ENCODE measurements at regions not wholly inside any gene's neighbourhood (a gene's known extent, or its start where the extent isn't known, plus 50 kb on each side); places are given as distances from the start of the nearest gene placed in this dataset.

DNA sequence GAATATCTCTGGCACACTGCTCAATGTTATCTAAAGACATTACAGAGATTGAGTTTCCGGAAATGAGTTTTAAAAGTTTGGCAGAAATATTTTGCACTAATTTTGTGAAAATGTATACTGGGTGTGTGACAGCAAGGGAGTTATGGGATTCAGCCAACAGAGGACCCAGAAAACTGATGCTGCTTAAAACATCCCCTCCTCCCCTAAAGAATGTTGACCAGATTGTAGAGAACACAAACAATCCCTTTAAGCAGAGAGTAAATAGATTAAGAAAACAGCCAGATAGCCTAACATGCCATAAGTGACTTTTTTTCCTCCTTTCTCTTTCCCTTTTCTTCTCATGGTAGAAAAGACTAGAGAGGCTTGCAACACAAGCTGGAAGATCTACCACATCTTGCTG lies 928.0 kb upstream of the ALCAM start:
- no peak for TF ChIP-seq SPI1 (IDR thresholded peaks at IDR 0.05; ENCODE audit: borderline replicate concordance, low read depth)
- TF ChIP-seq, protein P1, sequence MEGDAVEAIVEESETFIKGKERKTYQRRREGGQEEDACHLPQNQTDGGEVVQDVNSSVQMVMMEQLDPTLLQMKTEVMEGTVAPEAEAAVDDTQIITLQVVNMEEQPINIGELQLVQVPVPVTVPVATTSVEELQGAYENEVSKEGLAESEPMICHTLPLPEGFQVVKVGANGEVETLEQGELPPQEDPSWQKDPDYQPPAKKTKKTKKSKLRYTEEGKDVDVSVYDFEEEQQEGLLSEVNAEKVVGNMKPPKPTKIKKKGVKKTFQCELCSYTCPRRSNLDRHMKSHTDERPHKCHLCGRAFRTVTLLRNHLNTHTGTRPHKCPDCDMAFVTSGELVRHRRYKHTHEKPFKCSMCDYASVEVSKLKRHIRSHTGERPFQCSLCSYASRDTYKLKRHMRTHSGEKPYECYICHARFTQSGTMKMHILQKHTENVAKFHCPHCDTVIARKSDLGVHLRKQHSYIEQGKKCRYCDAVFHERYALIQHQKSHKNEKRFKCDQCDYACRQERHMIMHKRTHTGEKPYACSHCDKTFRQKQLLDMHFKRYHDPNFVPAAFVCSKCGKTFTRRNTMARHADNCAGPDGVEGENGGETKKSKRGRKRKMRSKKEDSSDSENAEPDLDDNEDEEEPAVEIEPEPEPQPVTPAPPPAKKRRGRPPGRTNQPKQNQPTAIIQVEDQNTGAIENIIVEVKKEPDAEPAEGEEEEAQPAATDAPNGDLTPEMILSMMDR (IDR thresholded peaks at IDR 0.05; ENCODE audit: insufficient read depth, low read length) = no peak
- no peak for TF ChIP-seq POLR2AphosphoS5 (IDR thresholded peaks at IDR 0.05; ENCODE audit: low read depth)
- no peak for TF ChIP-seq GABPA (IDR thresholded peaks at IDR 0.05; ENCODE audit: low read depth)
- TF ChIP-seq, protein P2, sequence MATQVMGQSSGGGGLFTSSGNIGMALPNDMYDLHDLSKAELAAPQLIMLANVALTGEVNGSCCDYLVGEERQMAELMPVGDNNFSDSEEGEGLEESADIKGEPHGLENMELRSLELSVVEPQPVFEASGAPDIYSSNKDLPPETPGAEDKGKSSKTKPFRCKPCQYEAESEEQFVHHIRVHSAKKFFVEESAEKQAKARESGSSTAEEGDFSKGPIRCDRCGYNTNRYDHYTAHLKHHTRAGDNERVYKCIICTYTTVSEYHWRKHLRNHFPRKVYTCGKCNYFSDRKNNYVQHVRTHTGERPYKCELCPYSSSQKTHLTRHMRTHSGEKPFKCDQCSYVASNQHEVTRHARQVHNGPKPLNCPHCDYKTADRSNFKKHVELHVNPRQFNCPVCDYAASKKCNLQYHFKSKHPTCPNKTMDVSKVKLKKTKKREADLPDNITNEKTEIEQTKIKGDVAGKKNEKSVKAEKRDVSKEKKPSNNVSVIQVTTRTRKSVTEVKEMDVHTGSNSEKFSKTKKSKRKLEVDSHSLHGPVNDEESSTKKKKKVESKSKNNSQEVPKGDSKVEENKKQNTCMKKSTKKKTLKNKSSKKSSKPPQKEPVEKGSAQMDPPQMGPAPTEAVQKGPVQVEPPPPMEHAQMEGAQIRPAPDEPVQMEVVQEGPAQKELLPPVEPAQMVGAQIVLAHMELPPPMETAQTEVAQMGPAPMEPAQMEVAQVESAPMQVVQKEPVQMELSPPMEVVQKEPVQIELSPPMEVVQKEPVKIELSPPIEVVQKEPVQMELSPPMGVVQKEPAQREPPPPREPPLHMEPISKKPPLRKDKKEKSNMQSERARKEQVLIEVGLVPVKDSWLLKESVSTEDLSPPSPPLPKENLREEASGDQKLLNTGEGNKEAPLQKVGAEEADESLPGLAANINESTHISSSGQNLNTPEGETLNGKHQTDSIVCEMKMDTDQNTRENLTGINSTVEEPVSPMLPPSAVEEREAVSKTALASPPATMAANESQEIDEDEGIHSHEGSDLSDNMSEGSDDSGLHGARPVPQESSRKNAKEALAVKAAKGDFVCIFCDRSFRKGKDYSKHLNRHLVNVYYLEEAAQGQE (IDR thresholded peaks at IDR 0.05; ENCODE audit: insufficient replicate concordance, low read depth) = no peak

Measured in HL-60 (cell line).